ENCODE measurements at regions not wholly inside any gene's neighbourhood (a gene's known extent, or its start where the extent isn't known, plus 50 kb on each side); places are given as distances from the start of the nearest gene placed in this dataset.
"Not testable (repeated sequence)": the region's sequence is repeated elsewhere in the genome, so short reads cannot be mapped to it uniquely, and the experiment has no call there.

- no peak for DNase-seq (ENCODE audit: low read depth)
Observed at GRCh38 chr5:54884195-54884536, 101.2 kb downstream of the ESM1 start.

- DNase-seq (ENCODE audit: low read depth) = no peak
Observed at GRCh38 chr5:54883374-54884194, 101.8 kb downstream of the ESM1 start.

DNA sequence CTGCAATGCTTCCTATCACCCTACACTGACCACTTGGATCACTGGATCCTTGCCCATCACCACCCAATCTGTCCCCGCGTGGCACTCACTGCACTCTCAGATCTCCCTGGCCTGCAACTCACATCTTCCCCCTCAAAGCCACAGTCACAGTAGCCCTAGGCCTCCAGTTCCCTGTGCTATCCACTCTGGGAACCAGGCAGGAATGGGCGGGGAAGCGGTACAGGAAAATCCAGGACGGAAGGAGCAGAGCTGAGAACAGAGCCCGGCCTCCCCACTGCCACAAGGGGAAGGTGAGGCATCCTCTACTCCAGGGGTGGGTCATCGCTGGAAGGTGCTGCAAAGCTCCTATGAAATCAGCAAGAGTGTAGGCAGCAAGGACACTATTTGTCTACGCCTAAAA lies 102.6 kb downstream of the ESM1 start:
- no peak for DNase-seq (ENCODE audit: low read depth)

DNA sequence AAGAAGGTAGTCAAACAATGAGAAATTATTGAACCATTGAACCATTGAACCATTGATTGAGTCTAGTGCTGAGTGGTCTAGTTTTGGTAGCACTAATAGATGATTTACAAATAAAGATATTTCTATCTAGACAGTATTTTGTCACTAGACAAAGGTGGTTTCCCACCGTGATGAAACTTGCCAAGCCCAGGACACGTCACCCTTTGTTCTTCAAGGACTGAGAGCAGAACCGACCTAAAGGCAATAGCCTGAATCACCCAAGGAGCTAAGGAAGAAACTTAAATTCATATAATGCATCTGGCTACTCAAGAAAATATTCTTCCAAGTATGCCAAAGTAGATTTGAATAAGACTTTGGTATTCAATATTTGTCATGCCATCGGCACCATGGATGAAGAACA lies 103.3 kb downstream of the ESM1 start:
- DNase-seq (ENCODE audit: low read depth) = no peak

DNA sequence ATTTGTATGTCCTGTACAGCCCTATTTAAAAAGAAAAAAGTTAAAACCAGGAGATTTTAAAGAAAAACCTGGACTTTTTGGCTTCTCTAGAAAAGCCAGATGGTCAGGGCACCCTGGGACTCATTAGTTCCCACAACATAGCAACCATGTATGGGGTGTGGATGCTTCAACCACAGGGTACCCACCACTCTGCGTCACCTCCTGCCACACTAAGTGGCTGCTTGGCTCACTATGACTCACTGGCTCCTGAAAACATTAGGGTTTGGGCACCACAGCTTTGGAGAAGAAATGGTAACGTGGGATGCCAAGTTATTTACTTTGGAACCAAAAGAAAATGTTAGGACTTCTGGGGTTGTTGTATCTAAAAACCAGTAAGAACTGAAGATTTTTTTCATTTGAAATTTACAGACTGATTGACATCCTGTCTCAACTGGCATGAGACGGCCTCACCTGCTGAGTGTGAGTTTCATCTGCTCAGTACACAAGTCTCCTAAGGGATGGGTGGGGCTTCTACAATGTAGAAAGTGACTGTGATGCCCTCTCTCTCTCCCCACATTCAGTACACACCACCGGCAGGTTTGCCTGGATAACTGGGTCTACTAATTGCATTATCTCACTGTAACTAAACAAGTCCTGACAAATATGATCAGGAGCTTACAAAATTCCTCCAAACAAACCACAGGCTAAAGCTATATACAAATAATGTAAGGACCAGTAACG lies 103.9 kb downstream of the ESM1 start:
- no peak for DNase-seq (ENCODE audit: low read depth)

DNA sequence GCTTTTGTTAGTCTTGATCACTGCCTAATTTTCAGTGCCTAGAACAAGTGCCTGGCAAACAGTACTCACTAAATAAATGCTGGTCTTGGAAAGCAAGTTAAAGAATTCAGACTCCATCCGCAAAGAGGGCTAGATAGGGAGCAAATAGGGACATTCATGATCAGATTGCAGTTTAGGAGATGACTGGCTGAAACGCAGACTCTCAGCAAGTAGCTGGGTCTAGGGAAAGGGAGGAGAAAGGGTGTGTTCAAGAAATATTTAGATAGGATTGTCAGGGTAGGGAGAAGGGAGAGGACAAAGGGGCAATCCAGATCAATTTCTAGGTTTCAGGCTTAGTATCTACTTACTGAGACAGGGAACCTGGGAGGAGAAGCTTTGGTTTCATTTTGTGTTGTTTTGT lies 108.4 kb downstream of the ESM1 start:
- no peak for DNase-seq (ENCODE audit: low read depth)

GRCh38 chr5:54876556-54876955 lies 108.8 kb downstream of the ESM1 start:
- DNase-seq (ENCODE audit: low read depth) = no peak

- no peak for DNase-seq (ENCODE audit: low read depth)
Observed at GRCh38 chr5:54874337-54875021, 110.9 kb downstream of the ESM1 start.

- no peak for DNase-seq (ENCODE audit: low read depth)
Observed at GRCh38 chr5:54873691-54874090, 111.7 kb downstream of the ESM1 start.

GRCh38 chr5:54872810-54873209 lies 112.6 kb downstream of the ESM1 start:
- no peak for DNase-seq (ENCODE audit: low read depth)

- DNase-seq (ENCODE audit: low read depth) = no peak
Observed at GRCh38 chr5:54870271-54870670, 115.1 kb downstream of the ESM1 start.

DNA sequence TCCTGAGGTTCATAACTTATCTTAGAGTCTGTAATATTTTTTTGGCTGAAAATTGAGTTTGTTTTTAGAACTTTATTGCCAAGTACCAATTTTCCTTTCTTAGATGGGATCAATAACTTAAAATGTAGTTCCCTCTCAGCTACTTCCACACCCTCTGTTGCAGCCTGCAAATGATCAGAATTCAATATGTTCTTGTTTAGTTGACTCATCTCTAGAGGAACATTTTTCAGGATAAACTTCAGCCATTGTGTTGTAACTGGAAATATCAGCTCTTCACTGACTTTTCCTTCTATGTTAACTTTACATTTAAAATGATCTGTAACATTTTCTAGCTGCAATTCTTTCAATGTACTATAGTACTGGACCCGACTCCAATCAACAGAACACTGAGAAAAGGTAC lies 115.7 kb downstream of the ESM1 start:
- DNase-seq (ENCODE audit: low read depth) = no peak

- no peak for DNase-seq (ENCODE audit: low read depth)
Observed at GRCh38 chr5:54868511-54869483, 116.6 kb downstream of the ESM1 start.

GRCh38 chr5:54867310-54867944 lies 118.0 kb downstream of the ESM1 start:
- DNase-seq (ENCODE audit: low read depth) = no peak

DNA sequence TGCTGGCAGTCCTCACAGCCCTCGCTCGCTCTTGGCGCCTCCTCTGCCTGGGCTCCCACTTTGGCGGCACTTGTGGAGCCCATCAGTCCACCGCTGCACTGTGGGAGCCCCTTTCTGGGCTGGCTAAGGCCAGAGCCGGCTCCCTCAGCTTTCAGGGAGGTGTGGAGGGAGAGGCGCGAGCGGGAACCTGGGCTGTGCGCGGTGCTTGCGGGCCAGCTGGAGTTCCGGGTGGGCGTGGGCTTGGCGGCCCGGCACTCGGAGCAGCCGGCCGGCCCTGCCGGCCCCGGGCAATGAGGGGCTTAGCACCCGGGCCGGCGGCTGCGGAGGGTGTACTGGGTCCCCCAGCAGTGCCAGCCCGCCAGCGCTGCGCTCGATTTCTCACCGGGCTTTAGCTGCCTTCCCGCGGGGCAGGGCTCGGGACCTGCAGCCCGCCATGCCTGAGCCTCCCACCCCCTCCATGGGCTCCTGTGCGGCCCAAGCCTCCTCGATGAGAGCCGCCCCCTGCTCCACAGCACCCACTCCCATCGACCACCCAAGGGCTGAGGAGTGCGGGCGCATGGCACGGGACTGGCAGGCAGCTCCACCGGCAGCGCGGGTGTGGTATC lies 120.4 kb downstream of the ESM1 start:
- DNase-seq (ENCODE audit: low read depth) = not testable (repeated sequence)

- DNase-seq (ENCODE audit: low read depth) = no peak
Observed at GRCh38 chr5:54862036-54862435, 123.4 kb downstream of the ESM1 start.

GRCh38 chr5:54861212-54861894 lies 124.0 kb downstream of the ESM1 start:
- DNase-seq (ENCODE audit: low read depth) = no peak

DNA sequence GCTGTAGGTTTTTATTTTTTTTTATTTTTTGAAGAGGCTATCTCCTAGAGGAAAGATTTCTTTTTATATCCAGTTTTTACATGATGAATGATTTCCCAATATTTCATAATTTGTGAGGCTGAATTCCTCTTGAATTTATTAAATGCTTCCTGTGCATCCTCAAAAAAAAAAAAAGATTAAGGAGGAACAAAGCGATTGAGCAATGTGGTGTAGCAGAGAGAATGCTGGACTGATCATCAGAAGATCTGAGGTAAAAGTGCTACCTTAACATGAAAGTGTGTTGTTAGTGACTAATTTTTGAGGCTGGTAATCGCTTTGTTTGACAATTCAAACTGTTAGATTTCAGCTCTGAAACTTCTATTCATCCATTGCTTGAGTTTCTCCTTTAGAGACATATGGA lies 125.1 kb downstream of the ESM1 start:
- no peak for DNase-seq (ENCODE audit: low read depth)

DNA sequence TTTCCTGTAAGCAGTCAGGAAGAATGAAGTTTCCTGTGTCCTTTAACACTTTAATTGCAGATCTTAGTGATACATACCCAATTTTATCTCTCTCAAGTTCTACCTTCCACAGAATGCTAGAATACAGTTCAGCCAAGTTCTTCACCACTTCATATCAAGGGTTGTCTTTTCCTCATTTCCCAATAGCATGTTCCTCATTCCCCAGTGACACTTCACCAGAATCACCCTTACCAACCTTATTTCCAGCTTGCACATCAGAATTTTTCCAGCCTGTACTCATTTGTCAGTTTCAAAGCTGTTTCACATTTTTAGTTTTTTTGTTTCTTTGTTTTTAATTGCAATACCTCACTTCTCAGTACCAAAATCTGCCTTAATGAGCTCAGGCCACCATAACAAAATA lies 126.1 kb downstream of the ESM1 start:
- DNase-seq (ENCODE audit: low read depth) = no peak

GRCh38 chr5:54854883-54855581 lies 130.4 kb downstream of the ESM1 start:
- DNase-seq (ENCODE audit: low read depth) = no peak

Data from non-pigmented ciliary epithelial cell (primary cell).